ENCODE measurements at regions not wholly inside any gene's neighbourhood (a gene's known extent, or its start where the extent isn't known, plus 50 kb on each side); places are given as distances from the start of the nearest gene placed in this dataset.
"Not testable (repeated sequence)": the region's sequence is repeated elsewhere in the genome, so short reads cannot be mapped to it uniquely, and the experiment has no call there.

DNA sequence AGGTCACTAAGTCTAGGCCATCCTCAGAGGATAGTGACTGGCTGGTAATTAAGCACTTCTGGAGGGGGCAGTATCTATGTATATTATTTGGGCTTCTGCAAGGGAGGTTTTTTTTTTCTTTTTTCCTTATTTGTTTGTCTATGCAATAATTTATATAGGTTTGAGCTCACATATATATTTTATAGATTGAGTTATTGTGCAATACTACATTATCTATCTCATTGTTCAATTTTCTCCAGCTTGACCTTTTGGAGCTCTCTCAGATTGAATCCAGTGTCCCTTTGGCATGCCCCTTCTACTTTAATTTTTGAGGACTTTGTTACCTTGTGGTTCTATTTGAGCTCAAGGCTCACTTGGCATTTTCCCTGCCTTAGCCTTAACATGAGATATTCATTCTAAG, 852.1 kb downstream of the KCNT2 start:
- no peak for DNase-seq (ENCODE audit: low spot score)

DNA sequence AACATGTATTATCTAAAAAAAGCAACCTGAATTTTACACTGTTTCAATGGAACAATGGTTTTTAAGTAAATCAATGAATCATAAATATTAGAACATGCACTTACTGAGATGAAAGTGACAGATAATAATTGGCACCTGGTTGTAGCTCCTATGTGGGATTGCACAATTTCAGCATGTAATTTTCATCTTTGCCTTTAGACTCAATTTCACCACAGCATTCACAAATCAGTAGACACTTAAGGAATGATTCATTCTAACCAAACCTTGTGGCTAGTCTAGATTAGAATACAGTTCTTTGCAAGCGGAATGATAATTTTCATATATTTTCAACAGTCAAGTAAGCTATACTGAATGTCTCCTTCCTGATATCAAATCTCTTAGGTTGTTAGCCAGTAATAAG, 853.4 kb downstream of the KCNT2 start:
- DNase-seq (ENCODE audit: low spot score) = no peak

DNA sequence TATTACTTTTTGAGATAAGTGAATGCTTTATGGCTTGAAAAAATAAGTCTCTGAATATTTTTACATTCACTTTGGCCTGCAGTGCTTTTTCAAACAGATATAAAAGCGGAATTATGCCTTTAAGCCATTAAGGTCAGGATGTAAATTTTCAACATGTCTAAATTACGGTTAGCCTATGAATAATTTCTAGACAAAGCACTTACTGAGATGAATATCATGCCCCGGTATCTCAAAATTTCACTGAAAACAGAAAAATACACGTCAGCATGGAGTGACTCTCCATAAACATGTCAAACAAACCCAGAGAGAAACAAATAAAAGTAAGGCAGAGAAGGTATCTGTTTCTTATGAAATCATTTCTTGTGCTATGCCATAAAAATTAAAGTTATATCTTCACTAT, 853.9 kb downstream of the KCNT2 start:
- DNase-seq (ENCODE audit: low spot score) = peak; percentile 39

DNA sequence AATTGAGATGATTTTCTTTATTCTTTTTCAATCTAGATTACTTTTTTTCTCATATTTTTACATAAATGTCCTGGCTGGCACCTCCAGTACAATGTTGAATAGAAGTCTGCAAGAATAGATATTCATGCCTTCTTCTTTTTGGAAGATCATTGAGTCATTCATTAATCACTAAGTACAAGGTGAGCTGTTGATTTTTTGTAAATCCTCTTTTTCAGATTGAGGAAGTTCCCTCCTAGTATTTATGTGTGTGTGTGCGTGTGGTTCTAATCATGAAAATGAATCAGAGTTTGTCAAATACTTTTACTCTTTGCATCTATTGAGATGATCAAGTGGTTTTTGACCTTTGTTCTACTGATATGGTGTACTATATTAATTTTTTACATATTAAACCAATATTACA, 859.3 kb downstream of the KCNT2 start:
- no peak for DNase-seq (ENCODE audit: low spot score)

DNA sequence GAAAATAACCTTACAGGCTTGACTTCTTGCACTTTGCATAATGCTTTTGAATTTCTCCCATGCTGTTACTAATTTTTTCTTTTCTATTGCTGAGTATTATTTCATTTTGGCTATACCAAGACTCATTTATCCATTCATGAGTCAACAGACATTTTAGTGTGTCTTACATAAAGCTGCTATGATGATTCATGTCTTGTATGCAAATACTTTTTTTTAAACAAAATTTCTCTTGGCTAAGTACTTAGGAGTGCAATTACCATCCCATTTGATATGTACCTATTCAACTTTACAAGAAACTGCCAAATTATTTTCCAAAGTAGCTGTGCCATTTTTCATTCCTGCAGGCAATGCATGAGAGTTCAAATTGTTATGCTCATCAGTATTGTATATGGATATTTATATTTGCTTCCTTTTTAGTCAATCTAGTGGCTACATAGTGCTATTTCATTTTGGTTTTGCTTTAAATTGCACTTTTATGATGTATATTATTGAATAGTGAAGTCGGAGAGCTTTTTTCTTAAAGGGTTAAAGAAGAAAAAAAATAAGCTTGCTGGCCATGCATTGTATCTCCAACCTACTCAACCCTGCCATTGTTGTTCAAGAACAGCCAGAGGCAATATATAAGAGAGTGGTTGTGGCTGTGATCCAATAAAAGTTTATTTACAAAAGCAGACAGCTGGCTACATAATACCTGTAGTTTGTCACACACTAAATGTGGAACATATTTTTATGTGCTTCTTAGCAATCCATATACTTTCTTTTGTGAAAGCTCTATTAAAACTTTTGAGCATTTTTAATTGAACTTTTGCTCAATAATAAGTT, 862.8 kb downstream of the KCNT2 start:
- no peak for DNase-seq (ENCODE audit: low spot score)

DNA sequence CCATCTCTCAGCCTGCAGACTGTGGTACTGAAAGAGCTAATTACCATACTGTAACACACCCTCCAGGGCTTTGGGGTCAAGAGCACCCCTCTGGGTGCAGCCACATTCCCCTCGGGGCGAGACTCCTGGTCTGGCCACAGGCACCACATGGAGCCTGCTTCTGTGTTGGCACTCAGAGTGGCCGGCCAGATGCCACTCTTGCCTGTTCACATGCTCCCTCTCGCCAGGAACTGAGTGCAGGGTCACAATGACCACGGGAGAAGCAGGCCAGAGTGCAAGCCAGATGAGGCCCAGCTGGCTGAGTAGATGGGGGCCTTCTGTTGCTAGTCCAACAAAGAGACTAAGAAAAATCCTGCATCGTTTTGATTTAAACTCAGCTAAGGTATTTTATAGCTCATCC, 864.0 kb downstream of the KCNT2 start:
- no peak for DNase-seq (ENCODE audit: low spot score)

DNA sequence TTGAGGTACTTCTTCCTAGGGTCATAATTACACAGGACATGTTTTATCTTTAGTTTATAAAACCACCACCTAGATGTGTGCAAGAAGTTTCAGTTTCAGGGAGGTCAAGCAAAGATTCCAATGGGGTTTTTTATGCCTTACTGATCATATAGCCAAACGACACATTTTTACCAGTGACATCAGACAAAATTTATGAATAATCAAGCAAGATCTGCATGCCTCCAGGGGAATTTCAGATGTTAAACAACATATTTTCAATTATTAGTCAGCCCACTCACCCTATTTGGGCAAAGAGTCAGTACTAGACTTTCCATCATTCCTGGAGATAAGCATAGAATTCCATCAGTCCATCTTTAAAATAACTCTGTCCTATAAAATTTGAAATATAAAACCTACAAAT, 867.4 kb downstream of the KCNT2 start:
- no peak for DNase-seq (ENCODE audit: low spot score)

DNA sequence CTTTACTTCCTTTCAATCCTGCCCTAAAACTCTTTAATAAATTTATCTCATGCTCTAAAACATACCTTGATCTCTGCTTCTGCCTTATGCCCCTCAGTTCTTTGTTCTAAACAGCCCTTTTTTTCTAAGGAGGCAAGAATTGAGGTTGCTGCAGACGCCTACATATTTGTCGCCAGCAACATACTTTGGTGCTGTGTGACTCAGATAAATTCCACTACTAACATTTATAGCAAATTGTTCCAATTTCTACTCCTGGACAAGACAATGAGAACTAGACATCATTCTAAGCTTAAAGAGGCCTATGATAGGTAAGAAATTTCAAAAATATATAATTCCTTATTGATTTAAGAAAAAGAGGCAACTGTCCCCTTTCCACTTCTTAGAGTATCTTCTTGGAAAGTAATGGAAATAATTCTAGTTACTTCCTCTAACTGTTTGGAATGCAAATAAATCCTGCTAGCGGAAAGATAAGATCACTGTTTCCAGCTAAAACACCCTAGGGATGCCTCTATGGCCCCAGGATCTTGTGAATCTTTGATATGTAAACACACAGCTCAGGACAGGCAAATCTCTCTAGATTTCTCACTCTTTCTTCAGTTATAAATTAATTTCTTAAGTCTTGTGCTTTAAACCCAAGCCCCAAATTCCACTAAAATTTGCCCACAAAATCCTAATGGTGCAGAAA, 869.1 kb downstream of the KCNT2 start:
- no peak for DNase-seq (ENCODE audit: low spot score)

DNA sequence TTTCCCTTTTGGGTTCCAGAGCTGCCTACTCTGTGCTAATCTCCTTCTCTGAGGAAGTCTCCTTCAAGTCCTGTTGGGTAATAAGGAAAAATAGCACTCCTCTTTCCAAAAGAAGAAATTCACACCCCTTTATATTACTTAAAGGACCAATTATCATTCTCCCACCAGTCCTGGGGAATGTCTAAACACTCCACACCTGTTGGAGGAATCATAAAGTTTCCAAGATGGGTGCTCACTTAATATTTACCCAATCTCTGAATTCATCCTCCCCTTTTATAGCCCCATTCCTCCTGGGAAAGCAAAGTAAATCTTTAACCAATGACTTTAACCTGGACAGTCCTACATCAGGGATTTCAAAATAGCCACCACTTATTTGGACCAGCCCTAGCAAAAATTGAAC, 873.1 kb downstream of the KCNT2 start:
- no peak for DNase-seq (ENCODE audit: low spot score)

DNA sequence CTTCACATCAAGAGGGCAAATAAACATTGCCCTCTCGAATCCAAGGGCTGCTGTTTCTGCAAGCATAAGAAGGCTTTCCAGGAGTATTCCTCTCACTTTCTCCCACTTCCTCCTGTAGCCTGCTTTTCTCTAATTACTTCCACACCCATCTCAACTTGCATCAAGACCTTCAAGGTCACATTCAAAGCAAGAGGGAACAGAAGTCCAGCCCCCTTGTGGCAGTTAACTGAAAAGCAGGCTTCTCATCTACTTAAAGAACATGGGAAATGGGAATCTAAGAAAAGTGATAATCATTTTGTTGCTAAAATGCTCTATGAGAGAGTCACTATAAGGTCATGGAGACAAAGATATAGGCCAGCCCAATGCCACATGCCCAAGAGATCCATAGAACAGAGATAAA, 874.4 kb downstream of the KCNT2 start:
- DNase-seq (ENCODE audit: low spot score) = peak; percentile 28

DNA sequence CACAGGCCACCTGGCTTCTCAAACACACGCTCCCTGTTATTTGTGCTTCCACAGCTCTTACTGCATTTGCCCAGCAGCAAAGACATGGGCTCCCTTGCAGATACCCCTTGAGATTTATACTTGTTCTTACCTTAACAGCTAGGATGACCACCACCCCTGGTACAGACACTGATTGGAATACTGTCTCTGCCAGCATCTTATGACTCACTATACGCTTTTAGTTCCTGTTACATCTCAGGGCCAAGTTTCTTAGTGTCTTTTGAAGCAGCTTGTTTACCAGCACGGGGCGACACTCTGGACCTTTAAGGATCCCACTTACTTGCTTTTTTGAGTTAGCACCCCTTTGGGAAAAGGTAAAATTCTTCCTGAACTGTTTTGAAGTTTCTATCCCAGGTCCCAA, 874.8 kb downstream of the KCNT2 start:
- no peak for DNase-seq (ENCODE audit: low spot score)

DNA sequence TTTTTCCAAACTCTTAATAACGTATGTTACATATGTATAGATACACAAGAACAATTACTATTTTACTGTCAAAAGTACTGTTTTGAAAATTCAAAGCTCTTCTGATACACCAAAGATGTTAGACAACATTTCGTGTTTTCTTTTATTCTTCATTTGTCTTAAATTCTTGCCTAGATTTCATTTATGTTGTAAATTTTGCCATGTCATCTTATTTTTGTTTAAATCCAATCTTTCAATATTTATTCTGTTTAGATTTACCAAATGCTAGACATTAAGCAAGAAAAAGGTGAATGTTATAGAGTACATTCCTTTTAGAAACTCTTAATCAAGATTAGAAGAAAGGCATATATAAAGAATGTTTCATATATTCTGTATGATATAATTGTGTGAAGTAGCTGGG, 876.9 kb downstream of the KCNT2 start:
- no peak for DNase-seq (ENCODE audit: low spot score)

DNA sequence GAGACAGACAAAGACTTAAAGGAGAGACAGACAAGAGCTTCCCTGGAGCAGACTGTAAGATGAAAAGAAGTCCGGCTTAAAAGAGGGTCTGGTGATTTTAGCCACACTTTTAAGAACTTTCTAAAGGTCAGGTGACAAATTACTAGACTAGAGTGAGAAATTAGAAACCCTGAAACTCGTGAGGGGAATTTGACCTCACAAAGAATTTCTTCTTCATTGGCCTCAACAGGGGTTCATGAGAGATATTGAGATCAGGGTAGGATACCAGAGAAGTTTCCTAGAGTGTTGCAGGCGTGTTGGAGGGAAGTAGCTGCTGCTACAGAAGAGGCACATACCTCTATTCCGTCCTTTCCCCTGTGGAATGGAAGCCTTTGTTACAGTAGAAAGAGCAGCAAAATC, 884.4 kb downstream of the KCNT2 start:
- DNase-seq (ENCODE audit: low spot score) = no peak

DNA sequence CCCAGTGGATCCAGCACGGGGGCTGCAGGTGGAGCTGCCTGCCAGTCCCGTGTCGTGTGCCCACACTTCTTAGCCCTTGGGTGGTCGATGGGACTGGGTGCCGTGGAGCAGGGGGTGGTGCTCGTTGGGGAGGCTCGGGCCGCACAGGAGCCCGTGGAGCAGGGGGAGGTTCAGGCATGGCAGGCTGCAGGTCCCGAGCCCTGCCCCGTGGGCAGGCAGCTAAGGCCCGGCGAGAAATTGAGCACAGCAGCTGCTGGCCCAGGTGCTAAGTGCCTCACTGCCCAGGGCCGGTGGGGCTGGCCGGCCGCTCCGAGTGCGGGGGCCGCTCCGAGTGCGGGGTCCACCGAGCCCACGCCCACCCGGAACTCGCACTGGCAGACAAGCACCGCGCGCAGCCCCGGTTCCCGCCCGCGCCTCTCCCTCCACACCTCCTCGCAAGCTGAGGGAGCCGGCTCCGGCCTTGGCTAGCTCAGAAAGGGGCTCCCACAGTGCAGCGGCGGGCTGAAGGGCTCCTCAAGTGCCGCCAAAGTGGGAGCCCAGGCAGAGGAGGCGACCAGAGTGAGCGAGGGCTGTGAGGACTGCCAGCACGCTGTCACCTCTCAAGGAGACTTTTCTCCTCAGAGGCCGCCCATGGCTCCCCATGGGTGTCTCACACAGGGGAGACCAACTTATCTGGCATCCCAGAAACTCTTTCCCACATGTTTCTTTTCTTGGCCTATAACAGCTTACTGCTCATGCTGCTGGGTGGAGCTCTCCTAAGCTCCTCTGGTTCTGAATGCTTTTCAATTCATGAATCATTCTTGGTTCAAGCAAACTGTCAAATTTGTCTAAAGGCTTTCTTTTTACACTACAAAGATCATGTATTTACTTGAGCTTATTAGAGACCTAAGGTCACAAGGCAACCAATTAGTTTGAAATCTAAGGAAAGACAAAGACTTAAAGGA, 885.1 kb downstream of the KCNT2 start:
- not testable (repeated sequence) for DNase-seq (ENCODE audit: low spot score)

DNA sequence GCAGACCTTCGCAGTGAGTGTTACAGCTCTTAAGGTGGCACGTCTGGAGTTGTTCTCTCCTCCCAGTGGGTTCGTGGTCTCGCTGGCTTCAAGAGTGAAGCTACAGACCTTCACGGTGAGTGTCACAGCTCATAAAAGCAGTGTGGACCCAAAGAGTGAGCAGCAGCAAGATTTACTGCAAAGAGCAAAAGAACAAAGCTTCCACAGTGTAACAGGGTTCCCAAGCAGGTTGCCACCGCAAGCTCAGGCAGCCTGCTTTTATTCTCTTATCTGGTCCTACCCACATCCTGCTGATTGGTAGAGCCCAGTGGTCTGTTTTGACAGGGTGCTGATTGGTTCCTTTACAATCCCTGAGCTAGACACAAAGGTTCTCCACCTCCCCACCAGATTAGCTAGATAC, 886.1 kb downstream of the KCNT2 start:
- DNase-seq (ENCODE audit: low spot score) = not testable (repeated sequence)

DNA sequence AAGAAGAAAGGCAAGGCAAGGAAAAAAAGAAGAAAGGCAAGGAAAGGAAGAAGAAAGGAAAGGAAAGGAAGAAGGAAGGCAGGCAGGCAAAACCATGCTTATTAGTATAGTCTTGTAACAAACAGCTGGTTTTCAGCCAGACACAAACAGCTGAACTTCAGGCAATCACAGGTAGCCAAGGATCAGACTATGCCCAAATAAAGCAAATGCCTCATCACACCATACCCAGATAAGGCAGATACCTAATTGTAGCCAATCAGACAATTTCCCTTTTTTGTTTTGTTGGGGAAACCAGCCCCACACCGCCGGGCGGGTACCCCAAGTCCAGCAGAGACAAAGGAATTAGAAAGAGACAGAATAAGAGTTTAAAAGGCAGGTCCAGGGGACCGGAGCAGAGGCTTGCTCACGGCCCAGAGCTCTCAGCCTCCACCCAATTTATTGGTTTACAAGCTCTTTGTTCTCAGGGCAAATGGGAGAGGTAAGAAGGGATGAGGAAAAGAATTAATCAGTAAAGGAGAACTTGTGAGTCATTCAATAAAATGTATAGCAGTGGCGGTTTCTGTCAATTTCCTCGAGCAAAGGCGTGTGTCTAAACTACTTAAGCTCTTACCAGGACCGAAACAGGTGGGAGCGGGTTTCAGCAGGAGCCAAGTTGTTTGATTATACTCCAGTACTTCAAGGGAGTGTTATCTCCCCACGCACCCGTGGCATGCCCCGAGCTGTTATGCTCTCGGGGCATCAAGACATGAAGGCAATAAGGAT, 886.8 kb downstream of the KCNT2 start:
- DNase-seq (ENCODE audit: low spot score) = no peak

DNA sequence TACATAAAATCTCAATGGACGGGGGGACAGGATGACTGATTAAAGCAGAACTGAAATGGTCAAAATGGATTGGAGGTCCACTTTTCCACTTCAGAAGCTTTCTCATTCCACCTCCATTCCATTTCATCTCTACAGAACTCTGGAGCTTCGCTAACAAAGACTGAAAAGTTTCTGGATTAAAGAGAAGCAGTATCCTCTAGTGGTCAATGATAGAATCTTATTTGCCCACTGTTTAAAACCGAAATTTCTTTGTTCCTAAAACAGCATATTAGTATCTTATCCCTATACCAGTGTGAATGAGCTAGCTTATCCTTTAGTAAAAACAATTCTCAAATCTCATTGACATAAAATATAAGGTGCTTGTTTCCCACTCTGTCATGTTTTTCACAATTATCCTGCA, 890.6 kb downstream of the KCNT2 start:
- peak; percentile 5 for DNase-seq (ENCODE audit: low spot score)

DNA sequence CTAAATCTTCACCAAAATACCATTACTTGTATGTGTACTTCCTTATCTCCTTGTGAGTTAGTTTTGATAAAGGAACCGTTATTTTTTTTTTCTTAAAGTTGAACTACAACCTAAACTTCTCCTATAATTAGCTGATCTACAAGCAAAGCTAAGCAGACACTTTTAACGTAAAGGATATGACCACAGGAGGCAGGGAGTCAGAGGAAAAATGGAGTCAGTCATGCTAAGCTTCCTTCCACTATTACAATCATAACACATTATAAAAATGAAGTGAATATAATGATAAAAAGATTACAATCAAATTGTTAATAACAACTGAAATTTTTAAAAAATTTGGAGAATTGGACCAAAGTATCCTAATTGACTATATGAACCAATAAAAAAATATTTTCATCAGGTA, 892.6 kb downstream of the KCNT2 start:
- DNase-seq (ENCODE audit: low spot score) = no peak

DNA sequence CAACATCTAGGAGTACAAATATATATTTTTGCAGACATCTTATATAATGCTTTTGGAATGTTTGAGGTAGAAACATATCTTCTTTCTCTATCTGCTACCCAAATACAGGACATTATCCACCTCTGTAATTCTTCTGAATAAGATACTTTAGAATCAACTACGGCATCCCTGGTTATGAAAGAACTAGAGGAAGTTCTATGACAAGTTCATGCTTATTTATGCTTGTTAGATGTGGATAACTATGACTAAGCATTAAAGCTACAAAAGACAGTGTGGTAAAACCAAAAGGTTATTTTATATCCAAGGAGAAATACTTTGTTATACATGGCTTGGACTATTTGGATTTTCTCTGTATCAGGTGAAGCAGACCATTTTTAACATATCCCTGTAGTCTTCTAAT, 894.0 kb downstream of the KCNT2 start:
- no peak for DNase-seq (ENCODE audit: low spot score)

DNA sequence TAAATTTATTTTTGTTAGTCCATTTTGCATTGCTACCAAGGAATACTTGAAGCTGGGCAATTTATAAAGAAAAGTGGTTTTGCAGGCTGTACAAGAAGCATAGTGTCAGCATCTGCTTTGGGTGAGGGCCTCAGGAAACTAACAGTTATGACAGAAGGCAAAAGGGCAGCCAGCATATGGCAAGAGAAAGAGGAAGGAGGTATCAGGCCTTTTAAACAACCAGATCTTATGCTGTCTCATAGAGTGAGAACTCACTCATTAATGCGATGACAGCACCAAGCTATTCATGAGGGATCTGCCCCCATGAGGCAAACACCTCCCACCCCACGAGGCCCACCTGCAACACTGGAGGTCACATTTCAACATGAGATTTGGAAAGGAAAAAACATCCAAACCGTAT, 898.4 kb downstream of the KCNT2 start:
- DNase-seq (ENCODE audit: low spot score) = no peak

DNA sequence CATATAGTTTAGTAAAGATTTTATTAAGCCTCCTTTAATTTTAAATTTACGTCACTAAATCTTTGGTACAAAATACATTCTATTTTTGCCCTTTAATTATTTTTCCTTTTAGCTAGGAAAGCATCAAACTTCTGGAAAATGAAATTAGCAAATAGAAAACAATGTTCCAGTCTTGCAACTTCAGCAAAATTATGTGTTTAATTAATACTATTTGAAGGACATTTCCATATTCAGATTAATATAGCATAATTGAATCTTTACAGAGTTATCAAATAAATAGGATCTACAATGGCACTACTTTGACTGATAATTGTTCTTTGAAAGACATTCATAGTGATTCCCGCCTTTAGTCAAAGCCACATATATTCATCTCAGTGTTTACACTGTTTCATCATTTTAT, 904.2 kb downstream of the KCNT2 start:
- DNase-seq (ENCODE audit: low spot score) = no peak

DNA sequence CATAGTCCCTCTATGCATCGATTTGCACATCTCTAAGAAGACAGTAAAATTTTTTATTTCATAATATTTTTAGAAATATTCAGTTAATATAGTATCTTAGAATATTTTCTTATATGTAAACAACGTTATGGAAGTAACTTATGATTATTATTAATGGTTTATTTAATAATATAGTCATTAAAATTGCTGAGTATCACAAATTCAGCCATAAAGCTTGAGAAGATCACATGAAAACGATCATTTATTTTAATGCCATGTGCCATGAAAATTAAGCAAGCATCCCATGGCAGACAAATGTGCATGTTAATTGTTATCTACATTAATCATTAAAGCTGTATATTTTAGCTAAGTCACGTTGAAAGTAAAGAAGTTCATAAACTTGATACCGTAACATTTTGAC, 907.1 kb downstream of the KCNT2 start:
- no peak for DNase-seq (ENCODE audit: low spot score)

Measured in SK-N-DZ (cell line).